ENCODE measurements at regions not wholly inside any gene's neighbourhood (a gene's known extent, or its start where the extent isn't known, plus 50 kb on each side); places are given as distances from the start of the nearest gene placed in this dataset.

- TF ChIP-seq CTCF (IDR thresholded peaks at IDR 0.05) (no peak), EZH2 (IDR thresholded peaks at IDR 0.05; ENCODE audit: borderline replicate concordance, insufficient read depth, low read depth, low read length, poor library complexity, severe bottlenecking) (no peak)
Observed at GRCh38 chr13:83732755-83733154, 149.5 kb downstream of the SLITRK1 start.
